ENCODE measurements at regions not wholly inside any gene's neighbourhood (a gene's known extent, or its start where the extent isn't known, plus 50 kb on each side); places are given as distances from the start of the nearest gene placed in this dataset.
"Not testable (repeated sequence)": the region's sequence is repeated elsewhere in the genome, so short reads cannot be mapped to it uniquely, and the experiment has no call there.

GRCh38 chr3:197430502-197430901 is 125.3 kb downstream of the BDH1 start:
- no peak for DNase-seq

- no peak for DNase-seq
These were observed 126.8 kb downstream of the BDH1 start for GRCh38 chr3:197428952-197429351.

DNA sequence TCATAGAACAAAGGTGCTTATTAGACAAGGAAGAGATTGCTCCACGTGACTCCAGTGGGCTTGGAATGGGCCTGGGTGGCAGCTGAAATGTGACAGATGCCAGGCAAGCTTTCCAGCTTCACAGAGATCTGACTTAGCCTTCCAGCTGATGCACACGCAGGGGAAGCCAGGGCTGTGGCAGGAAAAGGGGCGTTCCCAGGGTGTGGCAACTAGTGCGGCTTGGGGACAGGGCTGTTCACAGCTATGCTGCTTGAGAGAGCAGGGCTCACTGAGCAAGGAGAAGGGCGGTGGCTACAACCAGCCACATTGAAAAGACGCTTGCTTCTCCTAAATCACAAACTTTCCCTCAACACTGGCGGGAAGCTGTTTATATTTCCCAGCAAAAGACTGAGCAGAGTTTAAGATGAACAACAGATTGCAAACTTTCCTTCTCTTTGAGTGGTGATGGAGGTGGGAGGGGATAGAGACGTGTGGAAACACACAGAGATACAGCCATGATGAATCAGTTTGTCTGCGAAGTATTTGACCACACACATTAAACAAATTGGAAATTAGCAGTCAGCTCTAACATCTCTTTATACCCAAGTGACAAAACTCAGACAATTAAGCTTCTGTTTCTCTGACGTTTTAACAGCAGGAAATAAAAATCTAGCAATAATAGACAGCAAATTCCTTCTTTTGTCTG is 127.5 kb downstream of the BDH1 start:
- peak; percentile 79 for DNase-seq

GRCh38 chr3:197427021-197427420 is 128.6 kb upstream of the DLG1 start:
- DNase-seq = no peak

GRCh38 chr3:197426121-197426566 is 127.7 kb upstream of the DLG1 start:
- DNase-seq = no peak

DNA sequence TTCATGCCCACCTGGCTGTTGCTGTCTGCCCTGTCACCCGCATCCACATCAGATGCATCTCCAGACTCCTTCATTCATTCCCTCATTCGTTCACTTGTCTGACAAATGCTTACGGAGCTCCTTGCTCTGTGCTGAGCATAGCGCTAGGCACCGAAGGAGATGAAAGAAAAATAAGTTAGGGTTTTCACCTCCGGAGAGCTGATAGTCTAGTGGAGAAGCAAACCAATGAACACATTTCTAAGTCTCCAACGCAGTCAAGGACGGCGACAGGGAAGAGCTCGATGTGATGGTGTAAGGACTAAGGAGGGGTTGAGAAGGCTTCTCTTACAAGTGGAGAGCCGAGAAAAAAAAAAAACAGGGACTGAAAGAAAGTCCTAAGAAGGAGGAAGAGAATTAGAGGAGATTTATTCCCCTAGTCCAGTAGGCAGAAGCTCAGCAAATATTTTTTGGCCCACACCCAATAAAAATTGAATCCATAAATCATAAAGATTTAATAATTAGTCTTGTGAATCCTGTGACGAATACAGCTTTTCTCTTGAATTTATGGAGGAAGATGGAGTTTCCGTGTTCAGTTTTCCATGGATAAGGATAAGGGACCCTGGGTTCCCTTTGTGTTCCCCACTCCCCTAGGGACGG is 127.2 kb upstream of the DLG1 start:
- DNase-seq = no peak

DNA sequence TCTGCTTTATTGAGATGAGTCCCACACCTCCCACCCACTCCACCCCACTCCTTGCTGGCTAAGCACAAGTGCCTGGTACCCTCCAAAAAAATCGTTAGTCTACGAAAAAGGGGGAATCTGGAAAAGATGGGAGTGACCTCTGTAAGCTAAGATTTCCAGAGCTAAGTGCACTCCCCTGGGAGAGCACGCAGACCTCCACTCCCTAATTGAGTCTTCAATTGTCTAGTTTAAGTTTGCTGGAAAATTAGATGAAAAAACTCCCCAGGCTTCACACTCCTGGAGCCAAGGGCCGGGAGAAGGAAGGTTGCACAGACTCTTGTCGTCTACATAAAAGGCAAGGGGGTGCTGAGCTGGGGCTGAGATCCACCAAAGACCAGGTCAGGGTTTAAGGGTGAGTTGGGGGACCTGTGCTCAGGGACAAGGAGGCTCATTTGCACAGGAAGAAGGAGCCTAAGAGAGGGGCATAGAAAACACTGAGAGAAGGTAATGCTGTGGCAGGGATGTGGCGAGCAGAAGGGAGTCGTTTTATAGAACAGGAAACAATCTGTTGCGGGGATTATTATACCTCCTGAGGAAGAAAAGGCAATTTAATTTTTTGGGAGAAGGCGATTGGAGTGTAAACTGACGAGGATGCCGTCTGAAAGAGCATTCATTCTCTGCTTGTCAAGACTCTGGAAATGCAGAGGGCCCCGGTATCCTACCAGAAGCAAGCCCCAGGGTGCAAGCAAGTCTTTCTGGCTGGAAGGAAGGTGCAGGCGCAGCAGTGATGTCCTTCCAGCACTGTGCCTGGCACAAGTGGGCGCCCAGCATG is 126.5 kb upstream of the DLG1 start:
- DNase-seq = no peak

- DNase-seq = no peak
These were observed 125.9 kb upstream of the DLG1 start for GRCh38 chr3:197424266-197424665.

- no peak for DNase-seq
These were observed 125.0 kb upstream of the DLG1 start for GRCh38 chr3:197423376-197423775.

DNA sequence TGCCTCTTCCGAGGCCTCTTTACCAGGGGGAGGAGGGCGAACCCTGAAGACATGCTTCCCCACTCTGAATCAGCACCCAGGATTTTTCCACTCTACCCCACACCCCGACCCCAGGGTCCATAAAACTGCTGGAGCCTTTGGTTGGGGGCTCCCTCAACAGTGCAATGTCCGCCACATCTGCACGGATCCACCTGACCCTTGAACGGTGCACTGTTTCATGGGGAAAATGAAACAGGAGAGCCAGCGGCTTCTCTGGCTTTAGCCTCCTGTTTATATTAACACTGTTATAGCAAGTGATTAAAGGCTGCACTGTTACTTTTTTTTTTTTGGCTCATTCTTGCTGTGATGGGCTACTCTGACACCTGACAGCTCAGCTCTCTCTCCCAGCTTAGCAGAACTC is 124.1 kb upstream of the DLG1 start:
- no peak for DNase-seq

DNA sequence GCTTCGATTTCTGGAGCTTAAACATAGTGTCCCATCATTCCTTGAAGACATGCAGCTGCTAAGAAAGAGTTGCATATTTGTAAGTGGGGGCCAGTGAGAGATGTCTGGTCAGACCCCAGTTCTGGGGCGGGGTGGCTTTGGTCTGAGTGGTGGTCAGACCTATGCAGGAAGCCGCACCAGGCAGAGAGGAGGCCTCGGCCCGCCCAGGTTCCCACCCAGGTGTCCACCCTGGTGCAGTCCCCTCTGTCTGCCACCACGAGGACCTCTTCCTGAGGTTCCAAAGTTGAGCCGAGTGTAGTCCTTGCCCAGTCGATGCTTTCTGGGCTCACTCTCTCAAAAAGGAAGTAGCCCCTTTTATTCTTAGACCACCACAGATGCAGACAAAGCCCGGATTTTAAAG is 122.6 kb upstream of the DLG1 start:
- no peak for DNase-seq

DNA sequence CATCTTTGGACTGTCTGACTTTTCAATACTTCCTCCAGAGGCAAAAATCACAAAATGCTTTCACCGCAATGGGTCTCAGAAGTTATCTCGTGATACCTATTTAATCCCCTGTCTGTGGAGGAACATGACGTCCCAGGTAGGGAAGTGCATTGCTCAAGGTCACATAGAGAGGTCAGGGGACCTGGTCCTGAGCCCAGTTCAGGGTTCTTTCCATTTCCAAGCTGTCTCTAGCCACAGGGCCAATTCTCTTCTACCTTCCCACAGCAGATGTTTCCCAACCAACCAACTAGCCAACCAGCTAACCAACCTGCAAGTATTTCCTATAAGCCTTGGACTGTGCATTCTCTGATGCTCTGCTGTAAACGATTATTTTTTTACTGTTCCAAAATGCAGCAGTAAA is 122.2 kb upstream of the DLG1 start:
- DNase-seq = no peak

- DNase-seq = no peak
These were observed 121.7 kb upstream of the DLG1 start for GRCh38 chr3:197420115-197420514.

GRCh38 chr3:197419696-197420095 is 121.3 kb upstream of the DLG1 start:
- no peak for DNase-seq

- no peak for DNase-seq
These were observed 119.7 kb upstream of the DLG1 start for GRCh38 chr3:197417911-197418618.

- no peak for DNase-seq
These were observed 119.0 kb upstream of the DLG1 start for GRCh38 chr3:197417441-197417840.

- DNase-seq = not testable (repeated sequence)
These were observed 113.5 kb upstream of the DLG1 start for GRCh38 chr3:197411899-197412298.

DNA sequence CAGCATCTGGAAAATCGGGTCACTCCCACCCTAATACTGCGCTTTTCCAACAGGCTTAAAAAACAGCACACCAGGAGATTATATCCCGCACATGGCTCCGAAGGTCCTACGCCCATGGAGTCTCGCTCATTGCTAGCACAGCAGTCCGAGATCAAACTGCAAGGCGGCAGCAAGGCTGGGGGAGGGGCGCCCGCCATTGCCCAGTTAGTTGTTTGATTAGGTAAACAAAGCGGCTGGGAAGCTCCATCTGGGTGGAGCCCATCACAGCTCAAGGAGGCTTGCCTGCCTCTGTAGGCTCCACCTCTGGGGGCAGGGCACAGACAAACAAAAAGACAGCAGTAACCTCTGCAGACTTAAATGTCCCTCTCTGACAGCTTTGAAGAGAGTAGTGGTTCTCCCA is 111.8 kb upstream of the DLG1 start:
- DNase-seq = not testable (repeated sequence)

DNA sequence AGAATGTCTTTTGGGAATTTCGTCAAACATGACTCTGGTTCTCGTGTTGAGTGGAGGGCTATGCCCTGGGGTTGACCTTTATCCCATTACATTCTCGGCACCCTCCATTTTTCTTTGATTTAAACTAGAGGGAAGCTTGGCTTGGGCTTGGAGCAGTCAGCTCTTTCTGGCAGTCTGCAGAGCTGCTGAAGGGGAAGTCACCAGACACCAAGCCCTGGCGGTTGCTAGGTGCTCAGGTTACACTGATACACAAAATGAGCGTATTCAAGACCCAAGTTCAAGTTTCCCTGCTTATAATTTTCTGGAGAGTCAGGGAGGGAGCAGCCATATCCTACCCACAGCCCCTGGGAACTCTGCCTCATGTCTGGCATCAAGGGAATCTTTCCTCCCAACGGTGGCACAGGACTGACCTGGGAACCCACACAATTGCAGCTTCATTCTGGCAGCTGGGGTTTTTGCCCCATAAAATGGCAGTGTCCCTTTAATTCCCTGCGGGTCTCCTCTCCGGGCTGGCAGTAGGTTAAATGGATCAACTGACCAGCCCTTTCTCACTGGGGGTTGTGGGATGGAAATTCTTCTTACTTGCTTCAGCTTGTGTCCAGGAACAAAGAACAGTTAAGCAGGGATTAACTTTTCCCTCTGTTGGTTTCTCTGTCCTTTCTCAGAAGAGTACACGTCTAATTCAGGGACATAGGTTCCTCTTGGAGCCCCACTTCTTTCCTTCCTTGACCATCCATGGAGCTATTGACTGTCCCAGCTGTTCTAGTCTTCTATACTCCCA is 110.0 kb upstream of the DLG1 start:
- no peak for DNase-seq

DNA sequence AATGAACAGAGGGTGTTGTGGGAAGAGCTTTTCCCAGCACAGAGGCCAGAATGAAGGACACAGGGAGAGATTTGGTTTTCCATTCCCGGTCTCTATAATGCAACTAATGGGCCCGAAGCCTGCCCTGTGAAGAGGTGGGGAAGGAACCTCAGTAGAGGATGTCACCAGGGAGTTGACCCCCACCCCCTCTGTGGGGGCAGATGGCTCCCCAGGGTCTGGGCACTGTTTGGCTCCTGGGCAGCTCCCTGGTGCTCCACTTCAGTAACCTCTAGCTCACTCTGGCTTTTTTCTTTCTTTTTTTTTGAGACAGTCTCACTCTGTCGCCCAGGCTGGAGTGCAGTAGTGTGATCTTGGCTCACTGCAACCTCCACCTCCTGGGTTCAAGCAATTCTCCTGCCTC is 109.1 kb upstream of the DLG1 start:
- no peak for DNase-seq

GRCh38 chr3:197407053-197407452 is 108.6 kb upstream of the DLG1 start:
- DNase-seq = no peak

GRCh38 chr3:197406266-197406665 is 107.9 kb upstream of the DLG1 start:
- DNase-seq = no peak

- DNase-seq = no peak
These were observed 106.3 kb upstream of the DLG1 start for GRCh38 chr3:197404754-197405153.

Data from activated CD8-positive, alpha-beta memory T cell treated with anti-CD3 and anti-CD28 coated beads, Interleukin-2, amount 50 U/mL, for 48 hours (primary cell).